ENCODE measurements at regions not wholly inside any gene's neighbourhood (a gene's known extent, or its start where the extent isn't known, plus 50 kb on each side); places are given as distances from the start of the nearest gene placed in this dataset.

GRCh38 chr2:167462379-167462778 lies 574.1 kb downstream of the XIRP2 start:
- Histone ChIP-seq H3K9me3 (ENCODE audit: insufficient read depth in 2 of 2, low read depth in 1 of 2, low read length in 1 of 2) (peaks cover 4 to 14% of the 10 kb centered on the region in 2 experiments; a peak in 2 of 4 replicates), H3K4me1 (replicated peaks in 1 of 4; ENCODE audit: control insufficient read depth in 3 of 4, insufficient read depth in 4 of 4, low read length in 3 of 4) (no peaks in the 10 kb centered on the region), H2BK20ac (ENCODE audit: low read length) (no peak overlapping the region), H3K4me2 (ENCODE audit: insufficient read depth in 1 of 2, low read depth in 2 of 2, low read length in 2 of 2) (no peak overlapping the region), H3K14ac (ENCODE audit: insufficient read length) (no peak overlapping the region), H2BK15ac (ENCODE audit: low read length) (no peak overlapping the region), H2BK120ac (replicated peaks; ENCODE audit: low read depth, low read length) (no peak overlapping the region), H4K5ac (ENCODE audit: insufficient read length, low read depth, low read length) (no peak overlapping the region), H4K20me1 (replicated peaks in 1 of 2; ENCODE audit: control insufficient read depth in 1 of 2, insufficient read depth in 2 of 2, low read length in 2 of 2) (peaks cover 0 to 3% of the 10 kb centered on the region in 2 experiments), H3K23me2 (ENCODE audit: low read depth, low read length) (no peaks in the 10 kb centered on the region), H3K27me3 (replicated peaks in 1 of 4; ENCODE audit: control insufficient read depth in 3 of 4, extremely low read depth in 1 of 4, insufficient read depth in 3 of 4, low read length in 3 of 4) (no peaks in the 10 kb centered on the region), H3K56ac (replicated peaks; ENCODE audit: insufficient read length, low read depth, low read length) (no peak overlapping the region), H2BK12ac (ENCODE audit: low read depth, low read length) (no peak overlapping the region), H3K4ac (replicated peaks; ENCODE audit: insufficient read length, low read depth, low read length) (no peak overlapping the region), H2BK5ac (ENCODE audit: low read depth, low read length) (no peak overlapping the region), H3K79me1 (ENCODE audit: low read depth, low read length) (no peaks in the 10 kb centered on the region; the same call in 1 of the 2 replicates), H3K23ac (ENCODE audit: insufficient read length) (no peak overlapping the region), H4K8ac (ENCODE audit: extremely low read depth, insufficient read depth, low read length) (no peak overlapping the region), H2AK5ac (ENCODE audit: low read depth, low read length) (no peak overlapping the region), H3K4me3 (ENCODE audit: extremely low read depth in 1 of 4, insufficient read depth in 2 of 4, low read depth in 3 of 4, low read length in 4 of 4) (no peak overlapping the region), H3K36me3 (ENCODE audit: control insufficient read depth in 2 of 4, insufficient read depth in 4 of 4, low read length in 3 of 4) (peaks cover 0 to 3% (median 0%) of the 10 kb centered on the region in 4 experiments; a peak in 1 of 8 replicates), H3K18ac (ENCODE audit: extremely low read depth, low read length) (no peak overlapping the region), H3K9ac (replicated peaks in 1 of 4; ENCODE audit: extremely low read depth in 1 of 4, low read depth in 3 of 4, low read length in 3 of 4) (no peak overlapping the region), H3K79me2 (ENCODE audit: control insufficient read depth in 1 of 2, insufficient read depth in 2 of 2, low read length in 2 of 2) (peaks cover 4 to 63% of the 10 kb centered on the region in 2 experiments; a peak in 3 of 4 replicates), H2AFZ (ENCODE audit: low read length) (no peak overlapping the region), H4K91ac (replicated peaks; ENCODE audit: insufficient read length, low read length) (no peak overlapping the region), H3K27ac (ENCODE audit: low read depth, low read length) (no peak overlapping the region)
- WGBS, 2 experiments (ENCODE audit: extremely low coverage in 1 of 2, insufficient coverage in 1 of 2, insufficient read length in 1 of 2, insufficient replicate concordance in 2 of 2, low coverage in 1 of 2, low lambda C conversion rate in 2 of 2, missing lambda C conversion rate in 1 of 2) = 95% methylated on average over 3 of the region's 3 CpGs; no CpG with 5 or more reads in 1 of the 2 experiments
- no peak for DNase-seq (ENCODE audit: low read depth in 1 of 2, low spot score in 2 of 2)
- CTCF ChIA-PET (ENCODE audit: partially characterized antibody) = interaction anchor here (0.6 to 1.4 kb wide), 4 partner anchors 9 to 441 kb away, joined by 3 to 6 read pairs (median 4); no protein-coding TSS in a partner anchor
- no peak for FAIRE-seq
- POLR2A ChIA-PET (ENCODE audit: partially characterized antibody) = no interaction called here
- TF ChIP-seq GABPA (IDR thresholded peaks at IDR 0.05; ENCODE audit: borderline replicate concordance, insufficient read depth, low read length) (no peak), ASH2L (IDR thresholded peaks at IDR 0.05; ENCODE audit: low read length) (no peak), RXRA (IDR thresholded peaks at IDR 0.05; ENCODE audit: insufficient read depth, low read depth, low read length) (no peak), SP1 (IDR thresholded peaks at IDR 0.05; ENCODE audit: low read depth, low read length) (no peak), SP4 (IDR thresholded peaks at IDR 0.05; ENCODE audit: low read length) (no peak), CBX5 (IDR thresholded peaks at IDR 0.05; ENCODE audit: low read depth, low read length) (no peak), SIN3A (conservative IDR thresholded peaks at IDR 0.05 in 1 of 2, IDR thresholded peaks at IDR 0.05 in 1 of 2; ENCODE audit: low read depth in 1 of 2, low read length in 2 of 2) (no peak), CHD1 (IDR thresholded peaks at IDR 0.05; ENCODE audit: low read depth, low read length) (no peak), TEAD4 (IDR thresholded peaks at IDR 0.05; ENCODE audit: low read depth, low read length) (no peak), EGR1 (IDR thresholded peaks at IDR 0.05; ENCODE audit: borderline replicate concordance, low read depth, low read length) (no peak)
- TF ChIP-seq, protein P1, sequence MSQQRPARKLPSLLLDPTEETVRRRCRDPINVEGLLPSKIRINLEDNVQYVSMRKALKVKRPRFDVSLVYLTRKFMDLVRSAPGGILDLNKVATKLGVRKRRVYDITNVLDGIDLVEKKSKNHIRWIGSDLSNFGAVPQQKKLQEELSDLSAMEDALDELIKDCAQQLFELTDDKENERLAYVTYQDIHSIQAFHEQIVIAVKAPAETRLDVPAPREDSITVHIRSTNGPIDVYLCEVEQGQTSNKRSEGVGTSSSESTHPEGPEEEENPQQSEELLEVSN (IDR thresholded peaks at IDR 0.05) = no peak
- TF ChIP-seq, protein P2, sequence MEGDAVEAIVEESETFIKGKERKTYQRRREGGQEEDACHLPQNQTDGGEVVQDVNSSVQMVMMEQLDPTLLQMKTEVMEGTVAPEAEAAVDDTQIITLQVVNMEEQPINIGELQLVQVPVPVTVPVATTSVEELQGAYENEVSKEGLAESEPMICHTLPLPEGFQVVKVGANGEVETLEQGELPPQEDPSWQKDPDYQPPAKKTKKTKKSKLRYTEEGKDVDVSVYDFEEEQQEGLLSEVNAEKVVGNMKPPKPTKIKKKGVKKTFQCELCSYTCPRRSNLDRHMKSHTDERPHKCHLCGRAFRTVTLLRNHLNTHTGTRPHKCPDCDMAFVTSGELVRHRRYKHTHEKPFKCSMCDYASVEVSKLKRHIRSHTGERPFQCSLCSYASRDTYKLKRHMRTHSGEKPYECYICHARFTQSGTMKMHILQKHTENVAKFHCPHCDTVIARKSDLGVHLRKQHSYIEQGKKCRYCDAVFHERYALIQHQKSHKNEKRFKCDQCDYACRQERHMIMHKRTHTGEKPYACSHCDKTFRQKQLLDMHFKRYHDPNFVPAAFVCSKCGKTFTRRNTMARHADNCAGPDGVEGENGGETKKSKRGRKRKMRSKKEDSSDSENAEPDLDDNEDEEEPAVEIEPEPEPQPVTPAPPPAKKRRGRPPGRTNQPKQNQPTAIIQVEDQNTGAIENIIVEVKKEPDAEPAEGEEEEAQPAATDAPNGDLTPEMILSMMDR (IDR thresholded peaks at IDR 0.05; ENCODE audit: control extremely low read depth in 1 of 3, insufficient read depth in 1 of 3, low read depth in 1 of 3, low read length in 3 of 3) = no peak
